Liver (tissue), 8 donors: ENCODE measurements at regions not wholly inside any gene's neighbourhood (a gene's known extent, or its start where the extent isn't known, plus 50 kb on each side); places are given as distances from the start of the nearest gene placed in this dataset.

Experiments used
- DNase-seq: peaks from one replicate; pipeline ENCODE4 v3.0.0-alpha.2; 2017; ENCODE audit warnings: low spot score
- H3K27ac ChIP-seq, 2 donors: one replicate each; pipeline ENCODE4 v1.7.0; 2013; ENCODE audit warnings: inconsistent platforms in 2 of 2, low read length in 2 of 2, control low read depth in 1 of 2, low read depth in 1 of 2, mild to moderate bottlenecking in 1 of 2
- H3K27me3 ChIP-seq, 4 donors: one replicate each; pipeline versions ENCODE4 v1.6.1 to v1.7.0; 2013; ENCODE audit warnings: low read length in 3 of 4, inconsistent platforms in 1 of 4, mild to moderate bottlenecking in 1 of 4, moderate library complexity in 1 of 4; ENCODE audit not compliant: control insufficient read depth in 4 of 4, insufficient read depth in 4 of 4
- H3K36me3 ChIP-seq, 4 donors: one replicate each; pipeline versions ENCODE4 v1.6.1 to v1.7.0; 2013; ENCODE audit warnings: low read length in 3 of 4, mild to moderate bottlenecking in 3 of 4, low read depth in 1 of 4, moderate library complexity in 1 of 4; ENCODE audit not compliant: control insufficient read depth in 4 of 4, insufficient read depth in 3 of 4
- H3K4me1 ChIP-seq, 4 donors: one replicate each; pipeline versions ENCODE4 v1.6.1 to v1.7.0; 2013; ENCODE audit warnings: low read length in 3 of 4, mild to moderate bottlenecking in 3 of 4, moderate library complexity in 1 of 4; ENCODE audit not compliant: control insufficient read depth in 4 of 4, insufficient read depth in 4 of 4
- H3K4me3 ChIP-seq, 3 donors: one replicate each; pipeline versions ENCODE4 v1.6.1 to v1.7.0; 2013; ENCODE audit warnings: low read length in 3 of 3, control low read depth in 1 of 3, low read depth in 1 of 3, mild to moderate bottlenecking in 1 of 3
- H3K9ac ChIP-seq, 2 donors: one replicate each; pipeline ENCODE4 v1.7.0; 2013; ENCODE audit warnings: low read length in 2 of 2, mild to moderate bottlenecking in 2 of 2, moderate library complexity in 2 of 2, control low read depth in 1 of 2, low read depth in 1 of 2
- H3K9me3 ChIP-seq, 4 donors: one replicate each; pipeline versions ENCODE4 v1.6.1 to v1.7.0; 2013; ENCODE audit warnings: low read length in 3 of 4; ENCODE audit not compliant: control insufficient read depth in 4 of 4
- EGR1 ChIP-seq, 2 donors: IDR thresholded peaks; 2 replicates each; pipeline ENCODE4 v1.6.1; 2016 to 2018; ENCODE audit warnings: antibody characterized with exemption in 2 of 2, low read depth in 2 of 2
- FOXA1 ChIP-seq: IDR thresholded peaks from 2 replicates; pipeline ENCODE4 v1.6.1; 2016; ENCODE audit warnings: antibody characterized with exemption
- FOXA2 ChIP-seq: IDR thresholded peaks from 2 replicates; pipeline ENCODE4 v1.6.1; 2016; ENCODE audit warnings: antibody characterized with exemption
- HNF4A ChIP-seq, 2 donors: conservative IDR thresholded peaks; 2 replicates each; pipeline ENCODE4 v1.6.1; 2016; ENCODE audit warnings: antibody characterized with exemption in 2 of 2, mild to moderate bottlenecking in 2 of 2
- HNF4G ChIP-seq: IDR thresholded peaks from 2 replicates; pipeline ENCODE4 v1.6.1; 2016; ENCODE audit warnings: antibody characterized with exemption
- JUND ChIP-seq, 2 donors: IDR thresholded peaks; 2 replicates each; pipeline ENCODE4 v1.6.1; 2016; ENCODE audit warnings: antibody characterized with exemption in 2 of 2
- RXRA ChIP-seq, 2 donors: IDR thresholded peaks; 2 replicates each; pipeline ENCODE4 v1.6.1; 2017 to 2018; ENCODE audit warnings: antibody characterized with exemption in 2 of 2, mild to moderate bottlenecking in 1 of 2
- TAF1 ChIP-seq: conservative IDR thresholded peaks from 2 replicates; pipeline ENCODE4 v1.6.1; 2016; ENCODE audit warnings: antibody characterized with exemption, mild to moderate bottlenecking
- whole genome bisulfite sequencing: extraction: QIAGEN DNeasy Blood & Tissue Kit; methylation state at CpG from one replicate; pipeline ENCODE4 v1.1.7; 2013; 5-methylcytosine and 5-hydroxymethylcytosine counted together
- TF ChIP-seq, protein P1 (sequence below): fragments of 150-350 bp; IDR thresholded peaks from 2 replicates; pipeline ENCODE4 v1.5.1; 2017; ENCODE audit warnings: improper control_type of control experiment, low read depth, low read length; ENCODE audit not compliant: missing input control
- TF ChIP-seq, protein P2 (sequence below): IDR thresholded peaks from 2 replicates; pipeline ENCODE4 v1.6.1; 2016; ENCODE audit warnings: antibody characterized with exemption
- TF ChIP-seq, protein P3 (sequence below): IDR thresholded peaks from 2 replicates; pipeline ENCODE4 v1.6.1; 2016; ENCODE audit warnings: antibody characterized with exemption
- TF ChIP-seq, protein P4 (sequence below): IDR thresholded peaks from 2 replicates; pipeline ENCODE4 v1.6.1; 2016; ENCODE audit warnings: antibody characterized with exemption
- donor health status: healthy.
- donor health status: healthy.
- donor health status: healthy.
- donor health status: healthy.
- donor health status: healthy.

DNA sequence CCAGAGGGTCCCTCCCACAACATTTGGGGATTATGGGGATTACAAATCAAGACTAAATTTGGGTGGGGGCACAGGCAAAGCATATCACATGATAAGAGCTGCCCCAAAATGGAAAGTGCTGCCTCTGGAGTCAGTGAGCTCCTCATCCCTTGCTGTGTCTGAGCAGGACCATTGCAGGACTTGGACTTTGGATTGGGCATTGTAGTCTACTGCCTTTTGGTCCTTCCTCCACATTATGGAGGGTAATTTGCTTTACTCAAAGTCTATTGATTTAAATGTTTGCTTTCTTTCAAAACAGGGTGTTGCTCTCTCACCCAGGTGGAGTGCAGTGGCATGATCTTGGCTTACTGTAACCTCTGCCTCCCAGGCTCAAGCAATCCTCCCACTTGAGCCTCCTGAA is 106.8 kb upstream of the LDAH start:
- Histone ChIP-seq H3K36me3 (no peaks in the 10 kb centered on the region), H3K9ac (no peak overlapping the region), H3K4me1 (no peaks in the 10 kb centered on the region), H3K27ac (no peak overlapping the region), H3K27me3 (no peaks in the 10 kb centered on the region), H3K9me3 (peaks cover 0 to 5% (median under 1%) of the 10 kb centered on the region in 4 donors), H3K4me3 (no peak overlapping the region)
- TF ChIP-seq EGR1 (IDR thresholded peaks at IDR 0.05; ENCODE audit: low read depth in 2 of 2) (no peak), JUND (IDR thresholded peaks at IDR 0.05) (no peak), FOXA1 (no peak), RXRA (IDR thresholded peaks at IDR 0.05) (no peak), HNF4G (no peak)
- TF ChIP-seq, protein P1, sequence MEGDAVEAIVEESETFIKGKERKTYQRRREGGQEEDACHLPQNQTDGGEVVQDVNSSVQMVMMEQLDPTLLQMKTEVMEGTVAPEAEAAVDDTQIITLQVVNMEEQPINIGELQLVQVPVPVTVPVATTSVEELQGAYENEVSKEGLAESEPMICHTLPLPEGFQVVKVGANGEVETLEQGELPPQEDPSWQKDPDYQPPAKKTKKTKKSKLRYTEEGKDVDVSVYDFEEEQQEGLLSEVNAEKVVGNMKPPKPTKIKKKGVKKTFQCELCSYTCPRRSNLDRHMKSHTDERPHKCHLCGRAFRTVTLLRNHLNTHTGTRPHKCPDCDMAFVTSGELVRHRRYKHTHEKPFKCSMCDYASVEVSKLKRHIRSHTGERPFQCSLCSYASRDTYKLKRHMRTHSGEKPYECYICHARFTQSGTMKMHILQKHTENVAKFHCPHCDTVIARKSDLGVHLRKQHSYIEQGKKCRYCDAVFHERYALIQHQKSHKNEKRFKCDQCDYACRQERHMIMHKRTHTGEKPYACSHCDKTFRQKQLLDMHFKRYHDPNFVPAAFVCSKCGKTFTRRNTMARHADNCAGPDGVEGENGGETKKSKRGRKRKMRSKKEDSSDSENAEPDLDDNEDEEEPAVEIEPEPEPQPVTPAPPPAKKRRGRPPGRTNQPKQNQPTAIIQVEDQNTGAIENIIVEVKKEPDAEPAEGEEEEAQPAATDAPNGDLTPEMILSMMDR: no peak
- TF ChIP-seq, protein P2, sequence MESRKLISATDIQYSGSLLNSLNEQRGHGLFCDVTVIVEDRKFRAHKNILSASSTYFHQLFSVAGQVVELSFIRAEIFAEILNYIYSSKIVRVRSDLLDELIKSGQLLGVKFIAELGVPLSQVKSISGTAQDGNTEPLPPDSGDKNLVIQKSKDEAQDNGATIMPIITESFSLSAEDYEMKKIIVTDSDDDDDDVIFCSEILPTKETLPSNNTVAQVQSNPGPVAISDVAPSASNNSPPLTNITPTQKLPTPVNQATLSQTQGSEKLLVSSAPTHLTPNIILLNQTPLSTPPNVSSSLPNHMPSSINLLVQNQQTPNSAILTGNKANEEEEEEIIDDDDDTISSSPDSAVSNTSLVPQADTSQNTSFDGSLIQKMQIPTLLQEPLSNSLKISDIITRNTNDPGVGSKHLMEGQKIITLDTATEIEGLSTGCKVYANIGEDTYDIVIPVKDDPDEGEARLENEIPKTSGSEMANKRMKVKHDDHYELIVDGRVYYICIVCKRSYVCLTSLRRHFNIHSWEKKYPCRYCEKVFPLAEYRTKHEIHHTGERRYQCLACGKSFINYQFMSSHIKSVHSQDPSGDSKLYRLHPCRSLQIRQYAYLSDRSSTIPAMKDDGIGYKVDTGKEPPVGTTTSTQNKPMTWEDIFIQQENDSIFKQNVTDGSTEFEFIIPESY: no peak
- DNase-seq: no peak

DNA sequence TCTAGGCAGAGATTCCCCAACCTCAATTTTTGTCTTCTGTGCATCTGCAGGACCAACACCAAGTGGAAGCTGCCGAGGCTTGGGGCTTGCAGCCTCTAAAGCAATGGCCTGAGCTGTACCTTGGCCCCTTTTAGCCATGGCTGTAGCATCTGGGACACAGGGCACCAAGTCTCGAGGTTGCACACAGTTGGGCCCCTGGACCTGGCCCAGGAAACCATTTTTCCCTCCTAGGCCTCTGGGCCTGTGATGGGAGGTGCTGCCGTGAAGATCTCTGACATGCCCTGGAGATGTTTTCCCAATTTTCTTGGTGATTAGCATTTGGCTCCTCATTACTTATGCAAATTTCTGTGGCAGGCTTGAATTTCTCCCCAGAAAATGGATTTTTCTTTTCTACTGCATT is 105.7 kb upstream of the LDAH start:
- no peaks in the 10 kb centered on the region for H3K4me1 ChIP-seq
- no peak for TF ChIP-seq TAF1
- TF ChIP-seq FOXA2: no peak
- TF ChIP-seq EGR1 (IDR thresholded peaks at IDR 0.05; ENCODE audit: low read depth in 2 of 2): no peak
- TF ChIP-seq, protein P3, sequence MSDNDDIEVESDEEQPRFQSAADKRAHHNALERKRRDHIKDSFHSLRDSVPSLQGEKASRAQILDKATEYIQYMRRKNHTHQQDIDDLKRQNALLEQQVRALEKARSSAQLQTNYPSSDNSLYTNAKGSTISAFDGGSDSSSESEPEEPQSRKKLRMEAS: no peak
- no peak for TF ChIP-seq HNF4A (conservative IDR thresholded peaks at IDR 0.05)
- TF ChIP-seq, protein P4, sequence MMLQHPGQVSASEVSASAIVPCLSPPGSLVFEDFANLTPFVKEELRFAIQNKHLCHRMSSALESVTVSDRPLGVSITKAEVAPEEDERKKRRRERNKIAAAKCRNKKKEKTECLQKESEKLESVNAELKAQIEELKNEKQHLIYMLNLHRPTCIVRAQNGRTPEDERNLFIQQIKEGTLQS: no peak
- TF ChIP-seq, protein P2: no peak
- H3K9ac ChIP-seq: no peak overlapping the region
- no peak overlapping the region for H3K4me3 ChIP-seq
- H3K9me3 ChIP-seq: peaks cover 0 to 5% (median under 1%) of the 10 kb centered on the region in 4 donors
- WGBS: 66% methylated on average over 3 of the region's 3 CpGs
- H3K27ac ChIP-seq: no peak overlapping the region
- H3K36me3 ChIP-seq: no peaks in the 10 kb centered on the region
- no peak for DNase-seq
- no peaks in the 10 kb centered on the region for H3K27me3 ChIP-seq
